ENCODE measurements at regions not wholly inside any gene's neighbourhood (a gene's known extent, or its start where the extent isn't known, plus 50 kb on each side); places are given as distances from the start of the nearest gene placed in this dataset.

DNA sequence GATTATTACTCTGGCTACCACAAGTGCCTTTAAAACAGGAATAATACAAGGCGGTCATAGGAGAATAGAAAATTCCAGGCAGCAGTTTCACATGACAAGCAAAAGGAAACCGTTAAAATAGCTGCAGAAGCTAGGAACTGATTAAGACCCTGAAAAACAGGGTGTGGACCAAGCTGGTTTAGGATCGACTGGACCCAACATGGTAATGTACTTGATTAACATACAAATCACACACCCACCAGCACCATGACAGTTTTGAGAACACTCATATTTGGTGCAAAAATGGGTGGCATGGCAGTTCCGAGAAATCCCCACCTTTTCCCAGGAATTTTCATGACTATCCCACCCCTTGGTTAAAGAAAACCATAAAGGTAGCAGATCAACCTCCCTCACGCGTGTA lies 51.9 kb upstream of the TMEM163 start:
- CTCF ChIA-PET: no interaction called here
- no peak overlapping the region for H3K4me3 ChIP-seq (ENCODE audit: low read depth, low read length, poor library complexity, severe bottlenecking)
- intact Hi-C loops (cut with micrococcal nuclease; ENCODE audit: unreplicated experiment): no loop called here
- no peaks in the 10 kb centered on the region for H3K36me3 ChIP-seq (ENCODE audit: insufficient read depth, low read length, poor library complexity, severe bottlenecking)
- no peaks in the 10 kb centered on the region for H3K27me3 ChIP-seq (replicated peaks; ENCODE audit: insufficient read depth, low read depth, low read length, poor library complexity)
- DNase-seq (ENCODE audit: low spot score): no peak
- BruUV-seq (replicated peaks): no TSS peak
- POLR2A ChIA-PET (ENCODE audit: low non-redundant PET): no interaction called here
- H3K27ac ChIP-seq (ENCODE audit: low read depth, low read length, poor library complexity, severe bottlenecking): no peak overlapping the region
- no peaks in the 10 kb centered on the region for H3K4me1 ChIP-seq (ENCODE audit: insufficient read depth, low read length, poor library complexity, severe bottlenecking)
- no peaks in the 10 kb centered on the region for H3K9me3 ChIP-seq (ENCODE audit: low read depth, low read length, poor library complexity, severe bottlenecking)
- TF ChIP-seq CTCF (conservative IDR thresholded peaks at IDR 0.05; ENCODE audit: low read depth, low read length): no peak
- TF ChIP-seq EZH2 (IDR thresholded peaks at IDR 0.05; ENCODE audit: borderline replicate concordance, low read depth, low read length, poor library complexity, severe bottlenecking): no peak

DNA sequence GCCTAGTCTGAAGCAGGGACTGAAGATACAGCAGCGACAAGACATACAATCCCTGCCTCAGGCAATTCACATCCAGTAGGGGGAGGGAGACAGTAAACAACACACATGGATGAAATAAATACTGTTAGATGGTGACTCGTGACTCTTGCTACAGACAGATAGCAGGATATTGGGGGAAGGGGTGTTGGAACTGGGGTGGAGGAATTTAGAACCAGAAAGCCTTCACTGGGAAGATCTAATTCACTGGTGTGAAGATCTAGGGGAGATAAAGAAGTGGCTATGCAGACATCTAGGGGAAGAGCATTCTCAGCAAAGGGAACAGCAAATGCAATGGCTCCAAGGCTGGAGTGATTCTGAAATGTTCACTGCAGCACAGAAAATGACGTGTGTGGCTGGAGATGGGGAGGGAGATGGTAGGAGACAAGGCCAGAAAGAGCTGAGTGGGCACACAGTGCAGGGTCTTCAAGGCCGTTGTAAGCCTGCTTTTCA lies 52.6 kb upstream of the TMEM163 start:
- no peak for TF ChIP-seq CTCF (conservative IDR thresholded peaks at IDR 0.05; ENCODE audit: low read depth, low read length)
- no peak for TF ChIP-seq EZH2 (IDR thresholded peaks at IDR 0.05; ENCODE audit: borderline replicate concordance, low read depth, low read length, poor library complexity, severe bottlenecking)

GRCh38 chr2:134772493-134773169 lies 53.8 kb upstream of the TMEM163 start:
- intact Hi-C loops (cut with micrococcal nuclease; ENCODE audit: unreplicated experiment): no loop called here
- Histone ChIP-seq H3K27me3 (replicated peaks; ENCODE audit: insufficient read depth, low read depth, low read length, poor library complexity) (no peaks in the 10 kb centered on the region), H3K9me3 (ENCODE audit: low read depth, low read length, poor library complexity, severe bottlenecking) (no peaks in the 10 kb centered on the region), H3K36me3 (ENCODE audit: insufficient read depth, low read length, poor library complexity, severe bottlenecking) (no peaks in the 10 kb centered on the region), H3K4me1 (ENCODE audit: insufficient read depth, low read length, poor library complexity, severe bottlenecking) (no peaks in the 10 kb centered on the region), H3K4me3 (ENCODE audit: low read depth, low read length, poor library complexity, severe bottlenecking) (no peak overlapping the region), H3K27ac (ENCODE audit: low read depth, low read length, poor library complexity, severe bottlenecking) (no peak overlapping the region)
- TF ChIP-seq CTCF (conservative IDR thresholded peaks at IDR 0.05; ENCODE audit: low read depth, low read length) (no peak), EZH2 (IDR thresholded peaks at IDR 0.05; ENCODE audit: borderline replicate concordance, low read depth, low read length, poor library complexity, severe bottlenecking) (no peak)
- ChIA-PET POLR2A (ENCODE audit: low non-redundant PET) (interaction anchor here (0.5 kb wide), 1 partner anchor 573 kb away, joined by 3 read pairs; no protein-coding TSS in a partner anchor), CTCF (no interaction called here)
- DNase-seq (ENCODE audit: low spot score): no peak
- BruUV-seq (replicated peaks): no TSS peak

More for the DNA sequence above, 52.6 kb upstream of the TMEM163 start:
- no peaks in the 10 kb centered on the region for H3K27me3 ChIP-seq (replicated peaks; ENCODE audit: insufficient read depth, low read depth, low read length, poor library complexity)
- H3K27ac ChIP-seq (ENCODE audit: low read depth, low read length, poor library complexity, severe bottlenecking): no peak overlapping the region
- no TSS peak for BruUV-seq (replicated peaks)
- ChIA-PET POLR2A (ENCODE audit: low non-redundant PET) (no interaction called here), CTCF (no interaction called here)
- no peaks in the 10 kb centered on the region for H3K9me3 ChIP-seq (ENCODE audit: low read depth, low read length, poor library complexity, severe bottlenecking)
- DNase-seq (ENCODE audit: low spot score): no peak
- intact Hi-C loops (cut with micrococcal nuclease; ENCODE audit: unreplicated experiment): no loop called here
- H3K4me1 ChIP-seq (ENCODE audit: insufficient read depth, low read length, poor library complexity, severe bottlenecking): no peaks in the 10 kb centered on the region
- no peak overlapping the region for H3K4me3 ChIP-seq (ENCODE audit: low read depth, low read length, poor library complexity, severe bottlenecking)
- H3K36me3 ChIP-seq (ENCODE audit: insufficient read depth, low read length, poor library complexity, severe bottlenecking): no peaks in the 10 kb centered on the region

All from A673 (cell line).